ENCODE measurements at regions not wholly inside any gene's neighbourhood (a gene's known extent, or its start where the extent isn't known, plus 50 kb on each side); places are given as distances from the start of the nearest gene placed in this dataset.

DNA sequence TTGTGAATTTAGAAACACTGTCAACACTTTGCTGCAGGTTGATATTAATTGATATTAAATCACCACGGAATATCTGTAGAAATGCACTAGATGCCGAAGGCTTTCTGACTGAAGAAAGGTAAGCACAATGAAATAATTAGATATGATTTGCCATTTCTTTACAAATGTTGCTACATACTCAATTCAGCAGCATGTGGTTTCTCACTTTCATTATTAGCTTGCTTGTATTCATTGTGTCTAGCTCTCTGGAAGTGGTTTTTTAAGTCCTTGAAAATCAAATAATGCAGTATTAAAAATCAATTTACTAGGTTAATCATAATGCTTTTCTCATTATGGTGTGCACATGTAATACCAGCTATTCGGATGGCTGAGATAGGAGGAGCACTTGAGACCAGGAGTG, 231.3 kb upstream of the MARCKS start:
- TF ChIP-seq, protein P1, sequence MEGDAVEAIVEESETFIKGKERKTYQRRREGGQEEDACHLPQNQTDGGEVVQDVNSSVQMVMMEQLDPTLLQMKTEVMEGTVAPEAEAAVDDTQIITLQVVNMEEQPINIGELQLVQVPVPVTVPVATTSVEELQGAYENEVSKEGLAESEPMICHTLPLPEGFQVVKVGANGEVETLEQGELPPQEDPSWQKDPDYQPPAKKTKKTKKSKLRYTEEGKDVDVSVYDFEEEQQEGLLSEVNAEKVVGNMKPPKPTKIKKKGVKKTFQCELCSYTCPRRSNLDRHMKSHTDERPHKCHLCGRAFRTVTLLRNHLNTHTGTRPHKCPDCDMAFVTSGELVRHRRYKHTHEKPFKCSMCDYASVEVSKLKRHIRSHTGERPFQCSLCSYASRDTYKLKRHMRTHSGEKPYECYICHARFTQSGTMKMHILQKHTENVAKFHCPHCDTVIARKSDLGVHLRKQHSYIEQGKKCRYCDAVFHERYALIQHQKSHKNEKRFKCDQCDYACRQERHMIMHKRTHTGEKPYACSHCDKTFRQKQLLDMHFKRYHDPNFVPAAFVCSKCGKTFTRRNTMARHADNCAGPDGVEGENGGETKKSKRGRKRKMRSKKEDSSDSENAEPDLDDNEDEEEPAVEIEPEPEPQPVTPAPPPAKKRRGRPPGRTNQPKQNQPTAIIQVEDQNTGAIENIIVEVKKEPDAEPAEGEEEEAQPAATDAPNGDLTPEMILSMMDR (IDR thresholded peaks at IDR 0.05): no peak
- no peak for ATAC-seq (ENCODE audit: low FRiP score)
- DNase-seq (ENCODE audit: low spot score): no peak

DNA sequence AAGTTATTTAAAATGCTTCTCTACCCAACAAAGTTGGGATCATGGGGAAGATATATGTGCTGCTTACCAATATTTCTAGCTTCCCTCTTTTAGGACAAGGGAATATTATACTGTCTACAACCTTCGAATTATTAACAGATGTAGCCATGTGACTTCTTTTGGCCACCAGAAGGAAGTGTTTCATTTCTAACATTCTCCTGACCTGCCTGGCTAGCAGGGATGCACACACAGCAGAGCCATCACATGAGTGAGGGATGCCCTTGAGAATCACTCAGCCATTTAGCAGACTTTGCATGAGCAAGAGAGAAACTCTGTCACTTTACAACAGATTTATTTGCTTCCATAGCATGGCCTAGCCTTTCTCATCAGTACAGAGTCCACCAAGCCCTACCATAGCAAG, 230.7 kb upstream of the MARCKS start:
- DNase-seq (ENCODE audit: low spot score): no peak
- TF ChIP-seq, protein P1 (IDR thresholded peaks at IDR 0.05): no peak
- ATAC-seq (ENCODE audit: low FRiP score): no peak

DNA sequence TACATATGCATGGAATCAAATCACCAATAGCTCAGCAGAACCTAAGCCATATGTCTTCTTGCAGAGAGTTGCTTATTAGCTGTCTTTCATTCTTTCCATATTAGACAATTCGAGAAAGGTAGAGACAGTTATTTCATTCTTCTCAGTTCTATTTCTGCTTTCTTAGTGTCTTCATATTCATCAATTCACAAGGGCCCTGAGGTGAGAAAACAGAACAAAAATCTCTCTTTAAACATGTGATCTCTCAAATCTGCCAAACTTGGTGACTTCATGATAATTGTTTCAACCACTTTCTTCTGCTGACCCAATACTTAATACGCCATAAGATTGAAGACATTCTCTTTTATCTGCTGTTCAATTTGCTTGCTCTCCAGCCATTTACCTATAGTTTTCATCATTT, 229.7 kb upstream of the MARCKS start:
- TF ChIP-seq, protein P1 (IDR thresholded peaks at IDR 0.05): no peak
- DNase-seq (ENCODE audit: low spot score) (no peak), ATAC-seq (ENCODE audit: low FRiP score) (no peak)

DNA sequence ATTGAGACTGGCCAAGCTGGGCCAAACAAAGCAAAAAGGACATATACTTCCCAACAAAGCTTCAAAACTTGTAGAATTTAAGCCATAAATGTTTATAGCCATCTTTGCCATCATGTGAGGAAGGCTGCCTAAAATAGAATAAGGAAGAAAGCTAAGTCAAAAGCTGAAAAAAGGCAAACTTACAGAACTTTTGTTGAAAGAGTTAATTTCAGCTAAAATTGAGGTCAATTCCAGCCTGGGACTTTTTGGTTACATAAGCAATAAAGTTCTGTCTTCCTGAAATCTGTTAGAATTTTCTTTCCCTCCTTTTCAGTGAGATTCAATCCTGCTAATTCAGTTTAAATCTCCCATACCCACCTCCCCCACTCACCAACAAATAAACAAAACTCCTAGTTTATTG, 227.9 kb upstream of the MARCKS start:
- no peak for DNase-seq (ENCODE audit: low spot score)
- no peak for ATAC-seq (ENCODE audit: low FRiP score)
- TF ChIP-seq, protein P1 (IDR thresholded peaks at IDR 0.05): no peak

DNA sequence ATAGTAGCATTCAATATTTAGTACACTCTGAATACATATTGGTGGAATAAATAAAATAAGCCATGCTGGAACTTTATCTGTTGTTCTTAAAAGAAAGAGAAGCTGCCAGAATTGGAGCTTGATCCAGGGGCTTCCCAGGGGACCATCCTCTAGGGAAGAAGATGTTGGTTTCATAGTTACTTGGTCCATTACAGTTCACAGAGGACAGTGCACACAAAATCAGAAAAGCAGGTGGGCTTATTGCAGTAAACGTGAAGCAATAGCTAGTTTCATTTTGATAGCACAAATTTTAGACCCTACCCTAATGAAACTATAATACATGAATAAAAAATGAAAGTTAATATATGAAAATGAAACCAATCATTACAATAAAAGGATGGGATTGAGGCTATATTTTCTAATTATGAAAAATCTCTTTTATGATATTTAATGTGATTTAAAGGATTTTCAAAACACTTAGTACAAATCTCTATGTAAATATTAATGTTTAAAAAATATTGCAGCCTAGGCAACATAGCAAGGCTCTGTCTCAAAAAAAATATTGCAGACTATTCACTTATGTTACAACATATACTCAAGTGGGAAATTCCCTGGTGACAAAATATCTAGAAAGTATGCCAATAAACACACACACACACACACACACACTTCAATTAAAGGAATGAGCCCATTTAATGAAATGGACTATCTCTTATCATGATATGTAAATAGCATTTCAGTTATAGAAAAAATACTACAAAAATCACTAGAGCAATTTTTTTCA, 227.0 kb upstream of the MARCKS start:
- DNase-seq (ENCODE audit: low spot score) (no peak), ATAC-seq (ENCODE audit: low FRiP score) (no peak)
- TF ChIP-seq, protein P1 (IDR thresholded peaks at IDR 0.05): no peak

DNA sequence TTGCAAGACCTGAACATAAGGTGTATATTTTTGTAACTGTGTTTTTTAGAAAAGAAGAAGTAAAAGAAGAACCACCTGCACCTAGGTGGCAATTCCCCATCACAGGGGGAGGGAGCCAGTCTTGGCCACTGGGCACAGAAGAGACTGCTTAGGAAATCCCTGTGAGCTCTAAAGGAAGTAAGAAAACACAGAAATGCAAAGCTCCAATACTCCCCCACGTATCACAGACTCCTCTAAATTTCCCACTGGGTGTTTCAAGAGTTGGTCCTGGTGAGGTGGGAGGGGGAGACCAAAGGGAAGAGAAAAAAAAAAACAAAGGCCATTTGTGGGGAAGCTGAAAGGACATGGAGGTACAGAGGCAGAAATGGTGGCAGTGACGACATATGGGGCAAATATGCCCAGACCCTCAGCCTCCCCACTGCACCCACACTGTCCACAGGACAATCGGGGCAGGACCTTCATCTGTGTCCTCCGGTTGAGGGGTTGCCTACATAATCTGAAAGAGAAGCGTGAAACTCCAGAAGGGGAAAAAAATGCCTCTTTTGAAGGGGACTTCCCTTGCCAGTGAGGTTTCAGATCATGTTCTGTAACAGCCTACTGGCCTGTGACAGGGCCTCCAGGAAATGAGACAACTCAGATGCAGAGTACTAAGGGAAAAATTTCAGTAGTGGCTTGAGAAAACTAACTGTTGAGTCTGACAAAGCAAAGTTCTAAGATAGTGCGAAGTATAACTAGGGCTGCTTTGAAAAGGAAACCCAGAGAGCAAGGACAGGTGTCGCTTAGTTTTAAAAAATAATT, 226.2 kb upstream of the MARCKS start:
- DNase-seq (ENCODE audit: low spot score) (no peak), ATAC-seq (ENCODE audit: low FRiP score) (peak; percentile 45)
- TF ChIP-seq, protein P1 (IDR thresholded peaks at IDR 0.05): no peak
